AG04449 (cell line): ENCODE measurements at regions not wholly inside any gene's neighbourhood (a gene's known extent, or its start where the extent isn't known, plus 50 kb on each side); places are given as distances from the start of the nearest gene placed in this dataset.
"Not testable (repeated sequence)": the region's sequence is repeated elsewhere in the genome, so short reads cannot be mapped to it uniquely, and the experiment has no call there.

Experiments used
- CTCF ChIA-PET: fragments of 350-600 bp; formaldehyde crosslinking; extraction: SDS; loops from one replicate; lab custom pipeline; 2021; ENCODE audit warnings: antibody characterized with exemption; lab: Yijun Ruan, JAX
- POLR2A ChIA-PET: fragments of 400-600, 350-600 bp; formaldehyde crosslinking; extraction: SDS; loops from one replicate; lab custom pipeline; 2020; ENCODE audit warnings: antibody characterized with exemption, inconsistent platforms; lab: Yijun Ruan, JAX
- DNase-seq: peaks from one replicate; pipeline ENCODE4 v3.0.0-alpha.2; 2010; ENCODE audit warnings: low read depth, low spot score
- H3K4me3 ChIP-seq: 2 replicates; pipeline ENCODE4 v1.5.1; 2011; ENCODE audit warnings: low read depth, mild to moderate bottlenecking, control low read depth, low read length
- CTCF ChIP-seq: IDR thresholded peaks from one replicate; pipeline ENCODE4 v1.5.1; 2011; ENCODE audit warnings: mild to moderate bottlenecking, moderate library complexity, low read length, control low read depth, inconsistent platforms; ENCODE audit not compliant: insufficient read depth; ENCODE audit errors: missing control alignments

GRCh38 chr4:170167678-170168077 lies 77.9 kb upstream of the AADAT start:
- no peak overlapping the region for H3K4me3 ChIP-seq
- TF ChIP-seq CTCF, result no peak
- POLR2A ChIA-PET, result no interaction called here
- CTCF ChIA-PET, result no interaction called here
- no peak for DNase-seq

- DNase-seq, CTCF ChIA-PET, POLR2A ChIA-PET: not testable (repeated sequence)
These were observed 76.4 kb upstream of the AADAT start for GRCh38 chr4:170166193-170166592.

GRCh38 chr4:170162416-170162815 lies 72.7 kb upstream of the AADAT start:
- CTCF ChIA-PET, result interaction anchor here (0.6 kb wide), 1 partner anchor 24 kb away, joined by 3 read pairs; no protein-coding TSS in a partner anchor
- no peak for TF ChIP-seq CTCF
- POLR2A ChIA-PET, result no interaction called here
- DNase-seq, result no peak
- H3K4me3 ChIP-seq, result no peak overlapping the region

More at GRCh38 chr4:170166193-170166592, 76.4 kb upstream of the AADAT start:
- H3K4me3 ChIP-seq, result not testable (repeated sequence)

GRCh38 chr4:170157670-170158069 lies 67.9 kb upstream of the AADAT start:
- POLR2A ChIA-PET, result no interaction called here
- no peak for TF ChIP-seq CTCF
- no peak for DNase-seq
- CTCF ChIA-PET, result no interaction called here
- H3K4me3 ChIP-seq, result no peak overlapping the region

- H3K4me3 ChIP-seq, result no peak overlapping the region
- ChIA-PET CTCF (no interaction called here), POLR2A (no interaction called here)
- no peak for DNase-seq
- no peak for TF ChIP-seq CTCF
These were observed 55.4 kb upstream of the AADAT start for GRCh38 chr4:170145120-170145519.

- CTCF ChIA-PET, result interaction anchor here (0.9 to 2.7 kb wide), 2 partner anchors 13 to 120 kb away, joined by 3 to 11 read pairs; no protein-coding TSS in a partner anchor
- DNase-seq, result peak; percentile 5
- POLR2A ChIA-PET, result no interaction called here
- no peak for TF ChIP-seq CTCF
- no peak overlapping the region for H3K4me3 ChIP-seq
These were observed 50.0 kb upstream of the AADAT start for GRCh38 chr4:170139764-170140163.
